ENCODE measurements at regions not wholly inside any gene's neighbourhood (a gene's known extent, or its start where the extent isn't known, plus 50 kb on each side); places are given as distances from the start of the nearest gene placed in this dataset.

GRCh38 chr5:88396000-88396535, 127.4 kb upstream of the TMEM161B start (continued):
- TF ChIP-seq TSHZ2 (CRISPR knock-in tag; IDR thresholded peaks at IDR 0.05) (no peak), POU6F1 (CRISPR knock-in tag; IDR thresholded peaks at IDR 0.05; ENCODE audit: borderline replicate concordance, low read depth) (no peak), ZFP3 (CRISPR knock-in tag; IDR thresholded peaks at IDR 0.05) (no peak)

- ATAC-seq: no peak
- TF ChIP-seq ARNTL (CRISPR knock-in tag; IDR thresholded peaks at IDR 0.05; ENCODE audit: borderline replicate concordance, low read depth) (no peak), OSR1 (CRISPR knock-in tag; IDR thresholded peaks at IDR 0.05) (no peak), CSRNP3 (CRISPR knock-in tag; IDR thresholded peaks at IDR 0.05) (no peak), ZC3H10 (CRISPR knock-in tag; IDR thresholded peaks at IDR 0.05) (no peak), PPARA (CRISPR knock-in tag; IDR thresholded peaks at IDR 0.05; ENCODE audit: borderline replicate concordance) (no peak), ZNF70 (CRISPR knock-in tag; IDR thresholded peaks at IDR 0.05) (no peak), RARB (CRISPR knock-in tag; IDR thresholded peaks at IDR 0.05) (no peak)
Observed at GRCh38 chr5:88395264-88395663, 126.6 kb upstream of the TMEM161B start.

- ATAC-seq: no peak
- no peak for TF ChIP-seq ZNF70 (CRISPR knock-in tag; IDR thresholded peaks at IDR 0.05)
- no peak for TF ChIP-seq GLIS3 (CRISPR knock-in tag; IDR thresholded peaks at IDR 0.05)
- no peak for TF ChIP-seq PATZ1 (CRISPR knock-in tag; IDR thresholded peaks at IDR 0.05; ENCODE audit: borderline replicate concordance)
- no peak for TF ChIP-seq CSDC2 (CRISPR knock-in tag; IDR thresholded peaks at IDR 0.05)
- no peak for TF ChIP-seq CREB5 (CRISPR knock-in tag; IDR thresholded peaks at IDR 0.05; ENCODE audit: low read depth)
- TF ChIP-seq CSRNP3 (CRISPR knock-in tag; IDR thresholded peaks at IDR 0.05): no peak
- no peak for TF ChIP-seq ISL1 (CRISPR knock-in tag; IDR thresholded peaks at IDR 0.05)
- no peak for TF ChIP-seq ZNF8 (CRISPR knock-in tag; IDR thresholded peaks at IDR 0.05)
- no peak for TF ChIP-seq POU6F1 (CRISPR knock-in tag; IDR thresholded peaks at IDR 0.05; ENCODE audit: borderline replicate concordance, low read depth)
- no peak for TF ChIP-seq TOX (CRISPR knock-in tag; IDR thresholded peaks at IDR 0.05; ENCODE audit: borderline replicate concordance)
- TF ChIP-seq ARNTL (CRISPR knock-in tag; IDR thresholded peaks at IDR 0.05; ENCODE audit: borderline replicate concordance, low read depth): no peak
- TF ChIP-seq ZNF565 (CRISPR knock-in tag; conservative IDR thresholded peaks at IDR 0.05; ENCODE audit: low read depth): no peak
Observed at GRCh38 chr5:88394536-88395175, 126.0 kb upstream of the TMEM161B start.
